Thyroid gland (tissue), 4 donors: ENCODE measurements at regions not wholly inside any gene's neighbourhood (a gene's known extent, or its start where the extent isn't known, plus 50 kb on each side); places are given as distances from the start of the nearest gene placed in this dataset.
"Not testable (repeated sequence)": the region's sequence is repeated elsewhere in the genome, so short reads cannot be mapped to it uniquely, and the experiment has no call there.

Source experiments
- CTCF ChIP-seq, 6 experiments: fragments of 200-600 bp in 3 of 6; fragments of 450-650 bp in 3 of 6; sonication (generic) in 3 of 6; IDR thresholded peaks; one replicate each; pipeline ENCODE4 v1.5.1; 2016 to 2019; ENCODE audit warnings: antibody characterized with exemption in 6 of 6, mild to moderate bottlenecking in 2 of 6, inconsistent platforms in 1 of 6, moderate library complexity in 1 of 6
- POLR2A ChIP-seq, 2 donors: fragments of 450-650 bp; IDR thresholded peaks; one replicate each; pipeline ENCODE4 v1.6.1; 2017; ENCODE audit warnings: antibody characterized with exemption in 2 of 2, mild to moderate bottlenecking in 2 of 2, moderate library complexity in 1 of 2

- TF ChIP-seq POLR2A, CTCF (IDR thresholded peaks at IDR 0.05): not testable (repeated sequence)
Measured at GRCh38 chr1:814543-814942, 109.2 kb upstream of the SAMD11 start.
